ENCODE measurements at regions not wholly inside any gene's neighbourhood (a gene's known extent, or its start where the extent isn't known, plus 50 kb on each side); places are given as distances from the start of the nearest gene placed in this dataset.

- no peak overlapping the region for H3K4me2 ChIP-seq (ENCODE audit: insufficient read depth, low read length, poor library complexity, severe bottlenecking)
These were observed 155.7 kb upstream of the GPRIN3 start for GRCh38 chr4:89463341-89463740.

GRCh38 chr4:89447543-89447942 lies 139.9 kb upstream of the GPRIN3 start:
- no peak overlapping the region for H3K18ac ChIP-seq (ENCODE audit: low read length)
- no CpG with 5 or more reads among the region's 1 CpG for whole genome bisulfite sequencing, 2 donors (ENCODE audit: extremely low coverage in 2 of 2, insufficient read length in 2 of 2, insufficient replicate concordance in 1 of 2)
- H3K27ac ChIP-seq (replicated peaks; ENCODE audit: low read length), result no peak overlapping the region

More at GRCh38 chr4:89463341-89463740, 155.7 kb upstream of the GPRIN3 start:
- H3K14ac ChIP-seq (ENCODE audit: low read length), result no peak overlapping the region
- no peaks in the 10 kb centered on the region for H3K36me3 ChIP-seq (replicated peaks in 1 of 2; ENCODE audit: control insufficient read depth in 2 of 2, insufficient read depth in 2 of 2, low read length in 2 of 2)
- no peak overlapping the region for H3K27ac ChIP-seq (replicated peaks; ENCODE audit: low read length)
- DNase-seq (ENCODE audit: low spot score), result no peak
- H3K4me3 ChIP-seq (ENCODE audit: low read length in 2 of 2), result no peak overlapping the region
- H2BK120ac ChIP-seq (ENCODE audit: low read depth, low read length), result no peak overlapping the region
- no peak overlapping the region for H3K23ac ChIP-seq (ENCODE audit: low read depth, low read length, poor library complexity)
- no peak overlapping the region for H2BK12ac ChIP-seq (ENCODE audit: low read length)
- no peak overlapping the region for H3K4ac ChIP-seq (ENCODE audit: low read length)
- no peaks in the 10 kb centered on the region for H3K79me1 ChIP-seq (ENCODE audit: low read depth, low read length)
- no peak overlapping the region for H4K8ac ChIP-seq (ENCODE audit: low read depth, low read length)
- no peaks in the 10 kb centered on the region for H3K27me3 ChIP-seq (ENCODE audit: control insufficient read depth in 3 of 3, insufficient read depth in 3 of 3, low read depth in 1 of 3, low read length in 3 of 3)
- no peak overlapping the region for H2AK5ac ChIP-seq (ENCODE audit: low read depth, low read length)
- H2BK5ac ChIP-seq (ENCODE audit: low read length), result no peak overlapping the region
- H4K91ac ChIP-seq (ENCODE audit: low read depth, low read length, poor library complexity), result no peak overlapping the region
- H3K9ac ChIP-seq (ENCODE audit: low read depth, low read length, poor library complexity), result no peak overlapping the region
- no peak overlapping the region for H2BK15ac ChIP-seq (ENCODE audit: low read length)
- H3K18ac ChIP-seq (ENCODE audit: low read length), result no peak overlapping the region
- H3K9me3 ChIP-seq (replicated peaks in 1 of 2; ENCODE audit: control insufficient read depth in 2 of 2, insufficient read depth in 1 of 2, low read depth in 1 of 2, low read length in 2 of 2), result no peaks in the 10 kb centered on the region
- no peak overlapping the region for H2AFZ ChIP-seq (ENCODE audit: low read length)
- H3K4me1 ChIP-seq (ENCODE audit: control insufficient read depth in 2 of 2, insufficient read depth in 1 of 2, low read depth in 1 of 2, low read length in 2 of 2), result no peaks in the 10 kb centered on the region

GRCh38 chr4:89446193-89446592 lies 138.6 kb upstream of the GPRIN3 start:
- DNase-seq (ENCODE audit: low spot score), result no peak
- no peak overlapping the region for H2AK5ac ChIP-seq (ENCODE audit: low read depth, low read length)
- no peak overlapping the region for H3K4me3 ChIP-seq (ENCODE audit: low read length in 2 of 2)
- H3K4me1 ChIP-seq (ENCODE audit: control insufficient read depth in 2 of 2, insufficient read depth in 1 of 2, low read depth in 1 of 2, low read length in 2 of 2), result no peaks in the 10 kb centered on the region
- no peak overlapping the region for H3K27ac ChIP-seq (replicated peaks; ENCODE audit: low read length)
- H3K4me2 ChIP-seq (ENCODE audit: insufficient read depth, low read length, poor library complexity, severe bottlenecking), result no peak overlapping the region
- H2BK120ac ChIP-seq (ENCODE audit: low read depth, low read length), result no peak overlapping the region
- H4K91ac ChIP-seq (ENCODE audit: low read depth, low read length, poor library complexity), result no peak overlapping the region
- H3K9ac ChIP-seq (ENCODE audit: low read depth, low read length, poor library complexity), result no peak overlapping the region
- no peak overlapping the region for H2AFZ ChIP-seq (ENCODE audit: low read length)
- H3K9me3 ChIP-seq (replicated peaks in 1 of 2; ENCODE audit: control insufficient read depth in 2 of 2, insufficient read depth in 1 of 2, low read depth in 1 of 2, low read length in 2 of 2), result peaks cover 8 to 12% of the 10 kb centered on the region in 2 donors
- no peak overlapping the region for H3K4ac ChIP-seq (ENCODE audit: low read length)
- no peak overlapping the region for H3K23ac ChIP-seq (ENCODE audit: low read depth, low read length, poor library complexity)
- H3K18ac ChIP-seq (ENCODE audit: low read length), result no peak overlapping the region
- no peaks in the 10 kb centered on the region for H3K79me1 ChIP-seq (ENCODE audit: low read depth, low read length)
- no peaks in the 10 kb centered on the region for H3K36me3 ChIP-seq (replicated peaks in 1 of 2; ENCODE audit: control insufficient read depth in 2 of 2, insufficient read depth in 2 of 2, low read length in 2 of 2)
- H2BK12ac ChIP-seq (ENCODE audit: low read length), result no peak overlapping the region
- no peak overlapping the region for H3K14ac ChIP-seq (ENCODE audit: low read length)
- no peak overlapping the region for H2BK15ac ChIP-seq (ENCODE audit: low read length)
- H4K8ac ChIP-seq (ENCODE audit: low read depth, low read length), result no peak overlapping the region
- no peak overlapping the region for H2BK5ac ChIP-seq (ENCODE audit: low read length)
- WGBS, 2 donors (ENCODE audit: extremely low coverage in 2 of 2, insufficient read length in 2 of 2, insufficient replicate concordance in 1 of 2), result no CpG with 5 or more reads among the region's 2 CpGs
- no peaks in the 10 kb centered on the region for H3K27me3 ChIP-seq (ENCODE audit: control insufficient read depth in 3 of 3, insufficient read depth in 3 of 3, low read depth in 1 of 3, low read length in 3 of 3)

More at GRCh38 chr4:89447543-89447942, 139.9 kb upstream of the GPRIN3 start:
- no peak overlapping the region for H2AK5ac ChIP-seq (ENCODE audit: low read depth, low read length)
- no peak overlapping the region for H3K4ac ChIP-seq (ENCODE audit: low read length)
- no peaks in the 10 kb centered on the region for H3K4me1 ChIP-seq (ENCODE audit: control insufficient read depth in 2 of 2, insufficient read depth in 1 of 2, low read depth in 1 of 2, low read length in 2 of 2)
- H4K8ac ChIP-seq (ENCODE audit: low read depth, low read length), result no peak overlapping the region
- no peak overlapping the region for H3K23ac ChIP-seq (ENCODE audit: low read depth, low read length, poor library complexity)
- no peak overlapping the region for H2BK120ac ChIP-seq (ENCODE audit: low read depth, low read length)
- no peak overlapping the region for H3K4me2 ChIP-seq (ENCODE audit: insufficient read depth, low read length, poor library complexity, severe bottlenecking)
- no peak overlapping the region for H2BK5ac ChIP-seq (ENCODE audit: low read length)
- no peak overlapping the region for H2BK15ac ChIP-seq (ENCODE audit: low read length)
- no peaks in the 10 kb centered on the region for H3K27me3 ChIP-seq (ENCODE audit: control insufficient read depth in 3 of 3, insufficient read depth in 3 of 3, low read depth in 1 of 3, low read length in 3 of 3)
- H3K79me1 ChIP-seq (ENCODE audit: low read depth, low read length), result no peaks in the 10 kb centered on the region
- H3K9me3 ChIP-seq (replicated peaks in 1 of 2; ENCODE audit: control insufficient read depth in 2 of 2, insufficient read depth in 1 of 2, low read depth in 1 of 2, low read length in 2 of 2), result peaks cover 8 to 12% of the 10 kb centered on the region in 2 donors
- no peaks in the 10 kb centered on the region for H3K36me3 ChIP-seq (replicated peaks in 1 of 2; ENCODE audit: control insufficient read depth in 2 of 2, insufficient read depth in 2 of 2, low read length in 2 of 2)
- H3K9ac ChIP-seq (ENCODE audit: low read depth, low read length, poor library complexity), result no peak overlapping the region
- no peak overlapping the region for H3K4me3 ChIP-seq (ENCODE audit: low read length in 2 of 2)
- DNase-seq (ENCODE audit: low spot score), result no peak
- H2AFZ ChIP-seq (ENCODE audit: low read length), result no peak overlapping the region
- no peak overlapping the region for H3K14ac ChIP-seq (ENCODE audit: low read length)
- H4K91ac ChIP-seq (ENCODE audit: low read depth, low read length, poor library complexity), result no peak overlapping the region
- H2BK12ac ChIP-seq (ENCODE audit: low read length), result no peak overlapping the region

- Histone ChIP-seq H3K36me3 (replicated peaks in 1 of 2; ENCODE audit: control insufficient read depth in 2 of 2, insufficient read depth in 2 of 2, low read length in 2 of 2) (no peaks in the 10 kb centered on the region), H3K14ac (ENCODE audit: low read length) (no peak overlapping the region), H3K79me1 (ENCODE audit: low read depth, low read length) (no peaks in the 10 kb centered on the region), H2BK12ac (ENCODE audit: low read length) (no peak overlapping the region), H2BK15ac (ENCODE audit: low read length) (no peak overlapping the region), H2AK5ac (ENCODE audit: low read depth, low read length) (no peak overlapping the region), H3K18ac (ENCODE audit: low read length) (no peak overlapping the region), H3K9ac (ENCODE audit: low read depth, low read length, poor library complexity) (no peak overlapping the region), H2BK120ac (ENCODE audit: low read depth, low read length) (no peak overlapping the region), H3K27ac (replicated peaks; ENCODE audit: low read length) (no peak overlapping the region), H3K9me3 (replicated peaks in 1 of 2; ENCODE audit: control insufficient read depth in 2 of 2, insufficient read depth in 1 of 2, low read depth in 1 of 2, low read length in 2 of 2) (peaks cover 0 to 2% of the 10 kb centered on the region in 2 donors), H3K27me3 (ENCODE audit: control insufficient read depth in 3 of 3, insufficient read depth in 3 of 3, low read depth in 1 of 3, low read length in 3 of 3) (no peaks in the 10 kb centered on the region), H3K23ac (ENCODE audit: low read depth, low read length, poor library complexity) (no peak overlapping the region), H4K91ac (ENCODE audit: low read depth, low read length, poor library complexity) (no peak overlapping the region), H3K4me3 (ENCODE audit: low read length in 2 of 2) (no peak overlapping the region), H2AFZ (ENCODE audit: low read length) (no peak overlapping the region), H3K4me1 (ENCODE audit: control insufficient read depth in 2 of 2, insufficient read depth in 1 of 2, low read depth in 1 of 2, low read length in 2 of 2) (no peaks in the 10 kb centered on the region), H4K8ac (ENCODE audit: low read depth, low read length) (no peak overlapping the region), H2BK5ac (ENCODE audit: low read length) (no peak overlapping the region), H3K4me2 (ENCODE audit: insufficient read depth, low read length, poor library complexity, severe bottlenecking) (no peak overlapping the region), H3K4ac (ENCODE audit: low read length) (no peak overlapping the region)
- DNase-seq (ENCODE audit: low spot score), result no peak
- WGBS, 2 donors (ENCODE audit: extremely low coverage in 2 of 2, insufficient read length in 2 of 2, insufficient replicate concordance in 1 of 2), result no CpG with 5 or more reads among the region's 2 CpGs
These were observed 131.9 kb upstream of the GPRIN3 start for GRCh38 chr4:89439533-89439932.

Measured in neuronal stem cell (in vitro differentiated cells).